IPS DF 4.7 (cell line): ENCODE measurements at regions not wholly inside any gene's neighbourhood (a gene's known extent, or its start where the extent isn't known, plus 50 kb on each side); places are given as distances from the start of the nearest gene placed in this dataset.

Source experiments
- DNase-seq: peaks from one replicate; pipeline ENCODE4 v3.0.0-alpha.2; 2013; ENCODE audit warnings: low spot score; ENCODE audit errors: extremely low read depth

DNA sequence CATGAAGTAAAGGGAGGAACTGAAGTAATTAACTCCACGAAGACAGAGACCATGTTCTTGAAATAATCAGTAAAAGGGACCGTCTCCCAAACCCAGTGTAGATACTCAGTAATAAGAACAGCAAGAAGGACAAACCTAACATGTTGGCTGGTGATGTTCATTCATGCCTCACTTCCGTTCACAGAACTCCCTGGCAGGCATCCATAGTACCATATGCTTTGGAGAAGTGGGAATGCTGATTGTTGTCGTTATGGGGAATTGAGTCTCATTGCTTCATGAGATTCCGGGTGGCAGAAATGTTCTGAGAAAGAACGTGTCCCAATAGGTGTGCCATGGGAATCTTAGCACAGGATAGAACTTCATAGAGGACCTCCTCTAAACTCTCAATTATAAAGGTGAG is 452.3 kb downstream of the ZSWIM6 start:
- no peak for DNase-seq

GRCh38 chr5:61788548-61788947 is 456.5 kb downstream of the ZSWIM6 start:
- no peak for DNase-seq

GRCh38 chr5:61790007-61790406 is 457.9 kb downstream of the ZSWIM6 start:
- no peak for DNase-seq

GRCh38 chr5:61790678-61791077 is 458.6 kb downstream of the ZSWIM6 start:
- DNase-seq = no peak

GRCh38 chr5:61796773-61797172 is 464.7 kb downstream of the ZSWIM6 start:
- DNase-seq = no peak

DNA sequence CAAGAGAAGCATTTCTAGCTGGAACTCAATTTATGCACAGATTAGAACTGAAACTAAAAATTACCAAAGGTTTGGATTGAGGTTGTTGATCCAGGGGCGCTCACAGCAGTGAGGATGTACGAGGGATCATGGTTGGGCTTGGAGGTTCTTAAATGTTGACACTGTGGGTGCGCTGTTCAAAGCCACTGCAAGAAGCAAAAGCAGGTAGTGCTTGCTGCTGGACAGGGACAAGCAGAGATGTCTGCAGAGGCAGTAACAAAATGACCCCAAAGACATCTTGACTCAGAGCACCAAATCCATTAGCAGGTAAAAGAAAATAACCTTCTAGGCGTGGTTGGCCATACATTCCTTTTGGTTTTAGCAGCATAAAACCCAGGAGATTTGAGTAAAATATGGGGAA is 468.4 kb downstream of the ZSWIM6 start:
- DNase-seq = no peak

- DNase-seq = no peak
Observed at GRCh38 chr5:61801174-61801573, 469.1 kb downstream of the ZSWIM6 start.

DNA sequence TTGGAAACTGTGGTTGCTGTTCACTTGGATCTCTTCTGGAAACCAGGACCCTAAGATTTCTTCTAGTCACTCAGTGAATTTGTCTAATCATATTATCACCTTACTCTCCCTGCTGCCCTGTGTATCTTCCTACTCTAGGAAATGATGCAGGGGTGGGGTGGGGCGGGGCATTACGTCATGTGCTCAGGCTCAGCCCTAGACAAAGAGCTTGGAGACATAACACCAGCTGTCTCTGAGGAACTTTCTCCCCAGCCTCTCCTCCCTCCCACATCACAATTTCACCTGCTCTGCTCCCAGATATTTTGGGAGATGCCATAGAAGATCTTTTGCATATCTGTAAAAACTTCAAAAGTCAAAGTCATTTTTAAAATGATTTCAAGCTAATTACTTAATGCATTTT is 470.4 kb downstream of the ZSWIM6 start:
- no peak for DNase-seq

DNA sequence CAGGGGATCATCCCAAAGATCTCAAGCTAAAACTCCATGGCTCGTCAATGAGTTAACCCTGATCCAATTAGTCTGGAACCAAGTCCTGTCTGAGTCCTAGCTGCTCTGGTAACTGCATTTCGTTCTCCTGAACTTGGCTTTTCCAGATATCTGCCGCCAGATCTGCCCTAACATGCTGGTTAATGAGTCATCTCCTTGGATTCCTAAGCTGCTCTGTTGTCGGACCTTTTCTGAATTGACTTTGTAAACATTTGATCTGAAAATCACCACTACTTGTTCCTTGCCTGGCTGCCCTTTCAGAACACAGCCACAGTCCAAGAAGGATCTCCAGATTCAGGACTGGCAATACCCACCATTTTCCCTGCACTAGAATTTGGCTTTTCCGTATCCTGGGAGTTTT is 473.0 kb downstream of the ZSWIM6 start:
- no peak for DNase-seq

GRCh38 chr5:61806491-61807020 is 474.5 kb downstream of the ZSWIM6 start:
- no peak for DNase-seq

DNA sequence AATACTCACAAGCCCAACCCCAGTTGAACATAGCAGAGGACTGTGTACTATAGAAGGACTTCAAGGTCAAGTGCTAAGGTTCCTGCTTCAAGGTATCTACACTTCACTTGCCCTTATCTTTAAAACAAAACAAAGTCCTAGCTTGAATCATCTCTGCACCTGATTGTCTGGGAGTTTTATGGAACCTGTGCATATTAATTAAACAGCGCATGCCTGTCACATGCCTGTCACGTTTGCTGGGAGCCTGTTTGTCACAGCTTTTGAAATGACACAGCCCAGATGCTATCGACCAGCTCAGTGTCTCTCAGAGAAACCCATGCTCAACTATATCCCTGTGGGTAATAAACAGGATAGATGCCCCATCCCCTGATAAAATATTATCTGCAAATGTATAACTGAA is 476.0 kb downstream of the ZSWIM6 start:
- DNase-seq = no peak

DNA sequence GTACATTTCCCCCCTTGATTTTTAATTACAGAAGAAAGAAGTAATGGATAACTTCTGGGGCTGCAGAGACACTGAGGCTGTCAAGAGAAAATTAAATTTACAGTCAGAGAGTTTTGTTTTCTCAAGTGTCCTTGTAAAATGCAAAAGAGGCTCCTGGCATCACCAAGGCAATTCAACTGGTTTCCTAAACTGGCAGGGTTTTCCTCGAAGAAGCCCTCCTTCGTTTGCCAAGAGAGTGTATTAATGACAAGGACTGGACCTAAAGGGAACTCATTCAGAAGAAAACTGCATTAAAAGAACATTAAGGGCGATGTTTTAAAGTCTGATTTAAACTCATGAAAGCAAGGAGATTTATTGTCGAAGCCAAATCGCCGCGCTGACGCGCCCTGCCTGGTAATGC is 476.9 kb downstream of the ZSWIM6 start:
- no peak for DNase-seq

DNA sequence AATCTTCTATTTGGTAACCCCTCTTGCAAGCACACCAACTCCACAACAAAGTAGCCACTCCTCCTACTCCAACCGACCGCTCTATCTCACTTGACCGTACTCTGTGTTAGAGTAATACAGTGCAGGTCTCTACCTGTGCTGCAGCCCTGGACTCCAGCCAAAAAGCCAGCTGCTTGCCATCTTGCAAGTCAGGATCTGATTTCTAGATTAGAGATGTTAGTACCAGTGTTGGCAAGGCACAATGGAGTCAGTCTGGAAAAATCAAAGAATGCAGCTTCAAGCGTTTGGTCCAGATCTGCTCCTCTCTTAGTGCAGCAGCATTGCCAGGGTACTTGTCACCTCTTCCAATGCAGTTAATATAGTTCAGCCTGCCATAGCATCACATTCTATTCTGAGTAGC is 477.6 kb downstream of the ZSWIM6 start:
- DNase-seq = no peak

- DNase-seq = no peak
Observed at GRCh38 chr5:61811052-61811451, 479.0 kb downstream of the ZSWIM6 start.

- no peak for DNase-seq
Observed at GRCh38 chr5:61813361-61813760, 481.3 kb downstream of the ZSWIM6 start.

GRCh38 chr5:61815339-61815738 is 483.3 kb downstream of the ZSWIM6 start:
- no peak for DNase-seq

DNA sequence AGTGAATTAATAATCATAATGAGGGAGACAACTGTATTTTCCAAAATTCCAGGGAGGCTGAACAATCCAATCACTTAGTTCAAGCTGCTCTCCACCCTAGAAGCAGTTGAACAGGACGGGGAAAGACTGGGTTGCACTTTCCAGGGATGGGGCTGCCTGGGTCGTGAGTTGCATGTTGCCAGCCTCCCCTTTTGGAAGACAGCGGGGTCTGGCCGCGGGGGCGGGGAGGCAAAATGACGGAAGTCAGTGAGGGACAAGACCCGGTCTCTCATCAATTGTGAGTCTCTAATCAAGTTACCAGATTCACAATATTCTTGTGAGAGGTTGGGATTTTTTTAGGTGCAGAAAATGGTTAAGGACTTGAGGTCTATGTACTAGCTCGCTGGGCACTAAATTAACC is 484.1 kb downstream of the ZSWIM6 start:
- no peak for DNase-seq

GRCh38 chr5:61816585-61817450 is 484.8 kb downstream of the ZSWIM6 start:
- no peak for DNase-seq

DNA sequence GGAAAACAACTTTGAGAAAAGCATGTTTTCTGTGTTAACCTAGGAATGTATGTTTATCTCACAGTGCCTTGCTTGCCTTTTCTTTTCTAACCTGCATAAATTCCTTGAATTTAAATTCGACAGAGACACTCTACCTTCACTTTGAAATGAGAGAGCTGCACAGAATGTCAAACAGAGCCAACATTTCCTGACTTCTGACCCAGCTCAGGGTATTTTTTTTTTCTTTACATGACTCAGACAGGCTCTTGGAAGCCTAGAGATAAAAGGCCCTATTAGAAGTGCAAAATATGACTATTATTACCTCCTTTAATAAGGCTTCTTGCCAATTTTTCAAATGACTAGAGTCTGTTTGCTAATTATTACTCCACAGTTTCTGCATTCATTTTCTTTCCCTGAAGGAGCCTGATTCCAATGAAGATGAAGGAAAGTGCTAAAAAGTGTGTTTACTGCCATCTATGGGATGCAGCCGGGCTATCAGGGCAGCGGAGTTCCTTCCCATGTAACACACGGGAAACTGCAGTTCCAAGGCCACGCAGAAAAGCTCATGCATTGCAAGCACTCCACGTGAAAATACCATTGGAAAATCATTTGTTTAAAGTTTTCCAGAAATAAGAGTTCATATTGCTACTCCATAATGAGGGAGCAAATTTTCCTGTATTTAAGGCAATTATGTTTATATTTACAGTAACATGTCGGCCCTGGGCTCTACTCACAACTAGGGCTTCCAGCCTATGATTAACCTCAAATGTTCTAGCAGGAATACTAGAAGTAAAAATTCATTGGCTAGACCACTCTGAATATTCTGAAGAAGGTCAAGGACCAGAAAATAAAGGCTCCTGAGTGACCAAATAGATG is 485.6 kb downstream of the ZSWIM6 start:
- peak; percentile 14 for DNase-seq

DNA sequence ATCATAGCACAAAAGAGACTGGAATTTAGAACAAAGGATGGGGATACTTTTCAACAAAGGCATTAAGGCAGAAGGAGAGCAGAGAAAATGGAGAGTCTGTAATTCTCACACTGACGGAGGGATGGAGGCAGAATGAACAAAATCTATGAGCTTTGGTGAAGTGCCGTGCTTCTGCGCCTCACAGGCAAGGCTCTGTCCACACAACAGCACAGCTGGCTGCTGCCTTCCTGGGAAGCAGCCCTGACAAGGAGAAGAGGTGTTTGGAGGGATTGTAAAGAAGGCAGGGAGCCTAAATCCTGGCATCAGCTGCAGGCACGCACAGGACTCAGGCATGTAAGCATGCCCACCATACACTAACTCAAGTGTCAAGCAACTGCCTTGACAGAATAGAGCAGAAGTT is 485.2 kb upstream of the KIF2A start:
- DNase-seq = no peak

- no peak for DNase-seq
Observed at GRCh38 chr5:61821561-61821960, 484.4 kb upstream of the KIF2A start.

DNA sequence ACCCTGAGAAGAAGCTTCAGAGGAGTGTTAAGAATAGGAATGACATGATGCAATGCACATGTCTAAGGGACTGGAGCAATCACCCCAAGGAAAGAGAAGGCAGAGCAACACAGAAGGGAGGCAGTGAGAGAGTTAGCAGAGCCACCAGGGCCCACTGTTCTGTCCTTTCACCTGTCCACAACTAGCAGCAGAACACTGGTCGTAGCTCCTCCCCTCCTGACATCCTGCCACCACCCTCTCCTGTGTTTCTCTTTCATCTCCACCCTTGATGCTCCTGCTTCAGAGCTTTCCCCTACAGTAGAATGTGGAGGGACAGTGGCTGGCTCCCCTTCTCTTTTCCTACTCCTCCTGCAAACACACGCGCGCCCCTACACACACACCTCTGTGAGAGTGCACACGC is 483.4 kb upstream of the KIF2A start:
- DNase-seq = no peak
